OCI-LY3 (cell line): ENCODE measurements at regions not wholly inside any gene's neighbourhood (a gene's known extent, or its start where the extent isn't known, plus 50 kb on each side); places are given as distances from the start of the nearest gene placed in this dataset.

Experiments
- H2AFZ ChIP-seq: fragments of 200-600, 300-600 bp; shearing (Covaris generic); 2 replicates; pipeline ENCODE4 v1.6.0; 2014; ENCODE audit warnings: antibody characterized with exemption, low read depth, low read length
- H3K27ac ChIP-seq: fragments of 200-600, 300-600 bp; sonication (generic); 2 replicates; pipeline ENCODE4 v1.5.1; 2014; ENCODE audit warnings: mild to moderate bottlenecking, low read length, moderate library complexity, mixed read lengths
- H3K27me3 ChIP-seq: fragments of 200-600, 300-600 bp; sonication (generic); 2 replicates; pipeline ENCODE4 v1.6.1; 2014; ENCODE audit warnings: low read depth, low read length, mixed read lengths
- H3K36me3 ChIP-seq: fragments of 200-600, 300-600 bp; sonication (generic); replicated peaks from 2 replicates; pipeline ENCODE3; 2014; ENCODE audit warnings: low read depth, low read length, mixed read lengths
- H3K4me1 ChIP-seq: fragments of 300-600, 200-600 bp; sonication (generic); 2 replicates; pipeline ENCODE4 v1.6.1; 2014; ENCODE audit warnings: low read length, mixed read lengths
- H3K4me2 ChIP-seq: fragments of 200-600, 300-600 bp; sonication (generic); 2 replicates; pipeline ENCODE4 v1.6.1; 2014; ENCODE audit warnings: low read length, mixed read lengths
- H3K4me3 ChIP-seq: fragments of 300-600, 200-600 bp; sonication (generic); 2 replicates; pipeline ENCODE4 v1.5.1; 2014; ENCODE audit warnings: antibody characterized with exemption, mild to moderate bottlenecking, low read length, moderate library complexity
- H3K79me2 ChIP-seq: fragments of 300-600, 200-600 bp; shearing (Covaris generic); 2 replicates; pipeline ENCODE4 v1.6.1; 2014; ENCODE audit warnings: mild to moderate bottlenecking, low read length, mixed read lengths
- H3K9ac ChIP-seq: fragments of 300-600, 200-600 bp; shearing (Covaris generic); 2 replicates; pipeline ENCODE4 v1.6.0; 2014; ENCODE audit warnings: mild to moderate bottlenecking, low read length, moderate library complexity
- H3K9me3 ChIP-seq: fragments of 200-600, 300-600 bp; shearing (Covaris generic); 2 replicates; pipeline ENCODE4 v1.6.1; 2014; ENCODE audit warnings: low read length, mixed read lengths; ENCODE audit not compliant: insufficient read depth
- H4K20me1 ChIP-seq: fragments of 200-600, 300-600 bp; sonication (generic); 2 replicates; pipeline ENCODE4 v1.6.1; 2016; ENCODE audit warnings: low read length, mixed read lengths; ENCODE audit not compliant: insufficient read depth
- EZH2phosphoT487 ChIP-seq: fragments of 200-600 bp; shearing (Covaris generic); IDR thresholded peaks from 2 replicates; pipeline ENCODE4 v1.6.1; 2018; ENCODE audit warnings: antibody characterized with exemption, mixed run types, low read depth
- TF ChIP-seq, protein P1 (sequence below): fragments of 200-600, 300-600 bp; sonication (generic); IDR thresholded peaks from 2 replicates; pipeline ENCODE4 v1.5.1; 2014; ENCODE audit warnings: antibody characterized with exemption, low read length, low read depth

GRCh38 chr6:168793649-168794048, 352.7 kb downstream of the SMOC2 start:
- Histone ChIP-seq H3K4me2 (no peak overlapping the region), H3K9me3 (no peaks in the 10 kb centered on the region), H4K20me1 (no peaks in the 10 kb centered on the region)

GRCh38 chr6:168791917-168792316, 350.9 kb downstream of the SMOC2 start:
- no peak overlapping the region for H3K4me3 ChIP-seq

More at GRCh38 chr6:168793649-168794048, 352.7 kb downstream of the SMOC2 start:
- Histone ChIP-seq H2AFZ (no peak overlapping the region), H3K36me3 (no peaks in the 10 kb centered on the region), H3K79me2 (no peaks in the 10 kb centered on the region), H3K4me3 (no peak overlapping the region), H3K4me1 (no peaks in the 10 kb centered on the region), H3K9ac (no peak overlapping the region), H3K27ac (no peak overlapping the region), H3K27me3 (no peaks in the 10 kb centered on the region)
- TF ChIP-seq EZH2phosphoT487, result no peak
- TF ChIP-seq, protein P1, sequence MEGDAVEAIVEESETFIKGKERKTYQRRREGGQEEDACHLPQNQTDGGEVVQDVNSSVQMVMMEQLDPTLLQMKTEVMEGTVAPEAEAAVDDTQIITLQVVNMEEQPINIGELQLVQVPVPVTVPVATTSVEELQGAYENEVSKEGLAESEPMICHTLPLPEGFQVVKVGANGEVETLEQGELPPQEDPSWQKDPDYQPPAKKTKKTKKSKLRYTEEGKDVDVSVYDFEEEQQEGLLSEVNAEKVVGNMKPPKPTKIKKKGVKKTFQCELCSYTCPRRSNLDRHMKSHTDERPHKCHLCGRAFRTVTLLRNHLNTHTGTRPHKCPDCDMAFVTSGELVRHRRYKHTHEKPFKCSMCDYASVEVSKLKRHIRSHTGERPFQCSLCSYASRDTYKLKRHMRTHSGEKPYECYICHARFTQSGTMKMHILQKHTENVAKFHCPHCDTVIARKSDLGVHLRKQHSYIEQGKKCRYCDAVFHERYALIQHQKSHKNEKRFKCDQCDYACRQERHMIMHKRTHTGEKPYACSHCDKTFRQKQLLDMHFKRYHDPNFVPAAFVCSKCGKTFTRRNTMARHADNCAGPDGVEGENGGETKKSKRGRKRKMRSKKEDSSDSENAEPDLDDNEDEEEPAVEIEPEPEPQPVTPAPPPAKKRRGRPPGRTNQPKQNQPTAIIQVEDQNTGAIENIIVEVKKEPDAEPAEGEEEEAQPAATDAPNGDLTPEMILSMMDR, result no peak

GRCh38 chr6:168789699-168790098, 348.7 kb downstream of the SMOC2 start:
- no peak overlapping the region for H3K4me3 ChIP-seq
- H3K36me3 ChIP-seq, result no peaks in the 10 kb centered on the region
- no peak overlapping the region for H3K27ac ChIP-seq
- TF ChIP-seq, protein P1, result no peak
- no peak for TF ChIP-seq EZH2phosphoT487
- no peaks in the 10 kb centered on the region for H3K27me3 ChIP-seq
- H3K79me2 ChIP-seq, result no peaks in the 10 kb centered on the region
- no peak overlapping the region for H3K9ac ChIP-seq
- no peaks in the 10 kb centered on the region for H4K20me1 ChIP-seq
- H3K9me3 ChIP-seq, result no peaks in the 10 kb centered on the region
- H3K4me2 ChIP-seq, result no peak overlapping the region
- no peaks in the 10 kb centered on the region for H3K4me1 ChIP-seq
- no peak overlapping the region for H2AFZ ChIP-seq

More at GRCh38 chr6:168791917-168792316, 350.9 kb downstream of the SMOC2 start:
- Histone ChIP-seq H3K9me3 (no peaks in the 10 kb centered on the region), H3K4me2 (no peak overlapping the region), H3K4me1 (no peaks in the 10 kb centered on the region), H3K27ac (no peak overlapping the region), H4K20me1 (no peaks in the 10 kb centered on the region), H3K27me3 (no peaks in the 10 kb centered on the region), H3K36me3 (no peaks in the 10 kb centered on the region), H3K79me2 (no peaks in the 10 kb centered on the region), H2AFZ (no peak overlapping the region), H3K9ac (no peak overlapping the region)
- no peak for TF ChIP-seq EZH2phosphoT487
- TF ChIP-seq, protein P1, result no peak

GRCh38 chr6:168785720-168786511, 344.9 kb downstream of the SMOC2 start:
- H3K79me2 ChIP-seq, result no peaks in the 10 kb centered on the region
- H3K27ac ChIP-seq, result no peak overlapping the region
- H3K4me3 ChIP-seq, result no peak overlapping the region
- TF ChIP-seq, protein P1, result no peak
- no peak for TF ChIP-seq EZH2phosphoT487
- no peaks in the 10 kb centered on the region for H3K4me1 ChIP-seq
- no peaks in the 10 kb centered on the region for H3K27me3 ChIP-seq
- H3K9ac ChIP-seq, result no peak overlapping the region
- H3K9me3 ChIP-seq, result no peaks in the 10 kb centered on the region
- H3K36me3 ChIP-seq, result no peaks in the 10 kb centered on the region
- H2AFZ ChIP-seq, result no peak overlapping the region
- H3K4me2 ChIP-seq, result no peak overlapping the region
- no peaks in the 10 kb centered on the region for H4K20me1 ChIP-seq
